GM21786 (cell line): ENCODE measurements at regions not wholly inside any gene's neighbourhood (a gene's known extent, or its start where the extent isn't known, plus 50 kb on each side); places are given as distances from the start of the nearest gene placed in this dataset.

Experiments used
- ATAC-seq: cut with Tn5 transposase; IDR thresholded peaks from one replicate; pipeline ENCODE4 v1.9.1; 2021; ENCODE audit not compliant: unreplicated experiment

DNA sequence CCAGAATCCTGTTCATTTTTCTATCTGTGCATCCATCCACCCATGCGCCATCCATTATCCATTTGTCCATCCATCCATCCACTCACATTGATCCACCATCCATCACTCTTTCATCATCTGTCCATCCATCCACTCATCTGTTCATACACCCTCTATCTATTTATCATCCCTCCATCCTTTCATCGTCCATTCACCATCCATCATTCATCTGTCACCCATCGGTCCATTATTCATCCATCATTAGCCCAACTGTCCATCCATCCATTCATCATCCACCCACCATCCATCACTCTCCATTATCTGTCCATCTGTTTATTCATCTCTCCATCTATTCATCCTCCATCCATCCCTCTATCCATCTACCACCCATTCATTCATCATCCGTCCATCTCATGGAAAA lies 125.7 kb upstream of the TMPRSS2 start:
- no peak for ATAC-seq

DNA sequence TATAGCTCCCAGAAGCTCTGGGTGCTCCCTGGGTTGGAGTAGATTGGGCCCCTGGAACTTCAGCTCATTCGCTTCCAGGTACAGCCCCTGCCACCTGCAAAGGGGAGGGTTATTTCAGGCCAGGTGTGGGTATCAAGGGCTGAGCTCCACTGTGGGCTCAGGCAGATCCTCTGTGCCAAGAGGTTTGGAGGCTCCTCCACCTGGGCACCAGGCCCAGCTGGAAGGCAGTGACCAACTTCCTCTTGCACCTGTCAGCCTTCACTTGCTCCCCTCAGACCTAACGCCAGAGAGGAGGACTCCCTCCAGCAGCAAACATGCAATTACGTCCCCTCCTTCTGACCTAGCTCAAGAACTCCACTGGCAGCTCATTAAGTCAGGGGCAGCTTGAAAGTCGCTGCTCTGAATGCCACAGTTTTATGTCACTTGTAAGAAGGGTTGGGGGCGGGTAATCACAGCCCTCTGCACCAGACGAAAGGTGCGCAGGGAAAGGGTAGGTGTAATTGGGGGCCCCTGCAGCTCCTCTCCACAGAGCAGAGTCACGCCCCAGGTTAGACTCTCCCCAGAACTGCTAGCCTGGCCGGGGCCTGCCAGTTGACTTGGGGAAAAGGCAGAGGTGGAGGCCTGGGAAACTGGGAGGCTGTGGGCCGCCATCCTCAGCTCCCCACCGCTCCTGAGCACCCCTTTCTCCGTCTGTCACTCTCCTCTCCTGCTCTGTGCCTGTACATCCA lies 125.0 kb upstream of the TMPRSS2 start:
- ATAC-seq: no peak

- ATAC-seq: no peak
These were observed 123.9 kb upstream of the TMPRSS2 start for GRCh38 chr21:41631564-41632461.

DNA sequence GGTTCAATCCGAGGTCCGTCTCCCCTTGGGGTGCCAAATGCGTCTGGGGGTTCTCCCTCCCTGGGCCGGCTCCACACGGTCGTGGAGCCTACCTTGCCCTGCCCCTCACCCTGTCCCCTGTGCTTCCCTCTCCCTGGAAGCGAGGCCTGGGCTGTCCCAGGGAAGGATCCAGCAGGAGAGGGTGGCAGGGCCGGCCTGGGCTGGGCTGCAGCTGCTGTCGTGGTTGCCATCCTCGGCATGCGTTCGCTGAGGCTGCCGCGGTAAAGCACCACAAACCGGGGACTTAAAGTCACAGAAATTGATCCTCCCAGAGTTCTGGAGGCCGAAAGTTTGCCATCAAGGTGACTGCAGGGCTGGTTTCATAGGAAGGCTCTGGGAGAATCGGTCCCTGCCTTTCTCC lies 123.0 kb upstream of the TMPRSS2 start:
- no peak for ATAC-seq

DNA sequence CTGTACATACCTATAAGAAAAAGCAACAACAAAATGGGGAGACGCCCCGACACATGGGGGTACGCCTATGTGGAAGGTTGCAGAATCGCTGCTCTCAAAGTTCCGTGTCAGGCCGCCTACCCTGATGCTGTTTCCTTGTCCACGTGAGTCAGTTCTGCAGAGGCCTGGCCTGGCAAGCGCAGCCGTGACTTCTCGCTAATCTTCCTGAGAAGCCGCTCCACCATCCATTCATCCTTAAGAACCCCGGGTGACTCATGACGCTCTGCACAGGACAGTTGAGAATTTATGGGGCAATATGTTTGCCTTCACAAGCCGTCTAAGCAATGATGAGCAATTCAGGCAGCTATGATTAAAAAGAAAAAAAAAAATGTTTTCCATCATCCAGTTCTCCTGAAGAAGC lies 122.3 kb upstream of the TMPRSS2 start:
- no peak for ATAC-seq

- no peak for ATAC-seq
These were observed 120.3 kb upstream of the TMPRSS2 start for GRCh38 chr21:41628256-41628655.

DNA sequence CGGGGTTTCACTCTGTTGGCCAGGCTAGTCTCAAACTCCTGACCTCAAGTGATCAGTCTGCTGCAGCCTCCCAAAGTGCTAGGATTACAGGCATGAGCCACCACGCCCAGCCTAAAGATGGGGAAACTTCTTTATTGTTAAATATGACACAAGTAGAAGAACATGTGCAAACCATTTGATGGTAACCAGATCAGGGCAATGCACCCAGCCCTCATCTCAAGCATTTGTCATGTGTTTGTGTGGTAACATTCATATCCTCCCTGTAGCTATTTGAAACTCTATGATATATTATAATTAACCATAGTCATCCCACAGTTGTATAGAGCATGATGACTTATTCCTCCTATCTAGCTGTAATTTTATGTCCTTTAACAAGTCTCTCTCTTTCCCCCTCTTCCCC lies 119.5 kb upstream of the TMPRSS2 start:
- no peak for ATAC-seq

- no peak for ATAC-seq
These were observed 118.1 kb upstream of the TMPRSS2 start for GRCh38 chr21:41626021-41626420.

DNA sequence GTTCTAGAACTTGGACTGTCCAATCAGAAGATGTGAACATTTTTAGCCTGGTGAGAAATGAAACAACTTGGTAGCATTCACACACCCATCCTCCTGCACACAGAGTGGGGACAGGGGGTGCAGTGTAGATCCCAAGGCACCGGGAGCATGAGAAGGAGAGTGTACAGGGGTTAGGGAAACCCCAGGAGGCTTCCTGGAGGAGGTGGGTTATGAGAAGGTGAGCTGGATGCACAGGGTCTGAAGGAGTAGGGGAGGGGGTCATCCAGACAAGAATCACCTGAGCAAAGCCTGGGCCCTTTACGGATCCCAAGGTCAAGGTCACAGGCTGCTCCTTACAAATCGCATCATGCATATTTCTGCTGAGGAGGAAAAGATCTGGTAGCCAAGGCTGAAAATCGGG lies 117.5 kb upstream of the TMPRSS2 start:
- ATAC-seq: no peak

GRCh38 chr21:41624674-41625310 lies 116.8 kb upstream of the TMPRSS2 start:
- no peak for ATAC-seq

DNA sequence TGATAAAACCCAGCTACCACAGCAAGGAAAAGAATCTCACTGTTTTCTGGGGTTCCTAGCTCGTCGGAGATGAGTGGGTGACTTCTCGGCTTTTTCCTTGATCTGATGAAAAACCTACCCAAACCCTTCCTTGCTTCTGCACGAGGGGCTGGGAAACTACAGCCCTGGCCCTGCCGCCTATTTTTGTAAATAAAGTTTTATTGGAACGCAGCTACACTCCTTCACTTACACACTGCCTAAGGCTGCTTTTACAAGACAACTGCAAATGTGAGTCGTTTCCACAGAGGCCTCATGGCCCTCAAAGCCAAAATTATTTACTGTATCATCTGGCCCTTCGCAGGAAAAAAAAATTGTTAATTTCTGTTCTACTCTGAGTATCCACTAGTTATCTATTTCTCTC lies 116.0 kb upstream of the TMPRSS2 start:
- ATAC-seq: no peak

DNA sequence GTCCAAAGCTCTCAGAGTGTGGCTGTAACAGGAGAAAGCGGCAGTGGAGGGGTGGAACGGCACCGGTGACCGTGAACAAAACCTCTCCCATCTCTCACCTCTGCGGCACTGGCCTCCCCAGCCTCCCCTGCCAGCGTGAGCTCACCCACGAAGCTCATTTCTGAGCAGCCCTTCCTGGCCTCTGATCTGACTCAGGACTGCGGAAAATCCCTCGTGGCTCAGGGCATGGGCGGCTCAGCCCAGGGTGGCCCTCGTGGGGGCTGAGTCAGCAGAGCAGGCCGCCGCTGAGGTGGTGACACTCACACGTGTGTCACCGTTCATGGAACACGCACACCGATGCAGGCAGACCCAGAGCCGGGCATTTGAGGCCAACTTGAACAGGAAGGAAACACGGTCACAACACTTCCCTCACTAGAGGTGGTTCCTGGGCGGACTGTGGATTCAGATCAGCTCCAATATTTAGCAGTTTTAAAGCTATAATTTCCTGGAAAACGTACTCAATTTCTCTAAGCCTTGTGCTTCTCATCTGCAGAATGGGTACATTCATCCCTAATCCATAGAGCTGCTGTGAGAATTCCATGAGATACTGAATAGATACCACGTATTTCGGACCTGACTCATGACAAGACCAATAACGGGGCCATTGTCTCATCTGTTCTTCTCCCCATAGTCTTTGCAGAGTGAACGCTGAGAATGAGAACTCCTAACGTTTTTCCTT lies 115.0 kb upstream of the TMPRSS2 start:
- no peak for ATAC-seq

- no peak for ATAC-seq
These were observed 114.2 kb upstream of the TMPRSS2 start for GRCh38 chr21:41622201-41622600.

DNA sequence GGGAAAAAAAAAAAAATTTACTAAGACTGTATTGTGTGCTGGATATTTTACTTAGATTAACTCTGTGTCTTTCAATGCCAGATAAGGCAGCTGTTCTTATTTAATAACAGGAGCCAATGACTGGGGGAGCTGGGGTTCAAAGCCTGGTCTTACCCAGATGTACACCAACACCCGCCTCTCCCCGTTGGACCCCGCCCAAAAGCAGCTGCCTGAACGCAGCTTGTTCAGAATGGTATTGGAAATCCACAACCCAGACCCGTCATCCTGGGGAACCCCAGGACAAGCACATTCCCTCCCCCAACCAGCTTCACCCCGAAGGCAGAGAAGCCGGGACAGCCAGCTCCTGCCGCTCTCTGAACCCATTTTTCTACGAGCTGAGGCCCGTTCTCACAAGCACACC lies 113.6 kb upstream of the TMPRSS2 start:
- no peak for ATAC-seq

DNA sequence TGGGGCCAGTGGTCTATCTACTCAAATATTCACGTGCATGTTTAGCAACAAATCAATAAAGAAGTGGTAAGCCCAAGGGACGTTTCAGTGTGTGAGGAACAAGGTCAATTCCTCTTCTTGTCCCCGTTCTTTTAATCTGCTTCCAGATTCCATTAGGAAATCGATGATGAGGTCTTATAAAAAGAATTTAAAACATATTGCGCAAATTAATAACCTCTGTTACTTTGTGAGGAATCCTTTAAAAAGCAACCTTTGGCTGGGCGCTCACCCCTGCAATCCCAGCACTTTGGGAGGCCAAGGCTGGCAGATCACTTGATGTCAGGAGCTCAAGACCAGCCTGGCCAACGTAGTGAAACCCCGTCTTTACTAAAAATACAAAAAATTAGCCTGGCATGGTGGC lies 113.0 kb upstream of the TMPRSS2 start:
- ATAC-seq: no peak

DNA sequence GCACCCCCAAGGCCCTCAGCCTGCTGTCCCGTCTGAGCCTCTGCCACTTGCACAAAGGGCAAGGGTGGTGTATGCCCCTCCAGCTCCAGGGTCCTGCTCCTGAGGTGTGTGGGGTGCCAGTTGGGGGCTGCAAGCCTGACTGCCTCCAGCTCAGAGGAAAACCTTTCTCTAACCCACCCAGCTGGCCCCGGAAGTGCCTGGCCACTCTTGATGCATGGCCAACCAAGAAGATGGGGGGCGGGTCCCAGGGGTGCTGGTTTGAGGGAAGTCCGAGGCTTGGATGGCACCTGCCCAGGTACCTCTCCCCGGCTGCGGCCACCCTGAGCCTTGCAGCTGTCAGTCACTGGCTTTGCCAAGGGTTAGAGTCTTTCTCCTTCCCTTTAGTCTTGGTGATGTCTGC lies 112.6 kb upstream of the TMPRSS2 start:
- no peak for ATAC-seq

DNA sequence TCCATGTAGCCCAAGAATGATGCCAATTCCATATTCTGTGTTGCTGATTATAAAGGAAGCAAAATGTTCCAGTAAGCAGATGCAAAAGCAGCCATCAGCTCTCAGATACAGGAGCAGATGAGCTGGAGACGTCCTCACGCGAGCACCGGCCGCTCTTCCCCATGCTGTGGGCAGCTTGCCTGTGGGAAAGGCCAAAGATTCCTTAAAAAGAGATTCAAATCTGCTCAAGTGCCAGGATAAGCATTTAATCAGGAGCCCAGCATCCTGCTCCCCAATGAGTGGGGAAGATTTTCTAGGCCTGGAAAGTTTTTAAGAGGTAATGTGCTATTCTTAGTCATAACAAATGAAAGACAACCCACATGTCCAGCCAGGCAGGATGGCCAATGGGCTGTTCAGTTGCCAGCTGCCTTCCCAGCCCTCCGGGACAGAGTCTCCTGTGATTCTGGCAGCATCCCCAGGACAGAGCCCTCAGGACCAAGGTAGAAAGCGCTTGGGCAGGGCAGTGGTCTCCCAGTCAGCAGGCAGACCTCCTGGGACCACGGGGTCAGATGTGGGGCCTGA lies 108.2 kb upstream of the TMPRSS2 start:
- no peak for ATAC-seq

- no peak for ATAC-seq
These were observed 107.7 kb upstream of the TMPRSS2 start for GRCh38 chr21:41615613-41616012.

DNA sequence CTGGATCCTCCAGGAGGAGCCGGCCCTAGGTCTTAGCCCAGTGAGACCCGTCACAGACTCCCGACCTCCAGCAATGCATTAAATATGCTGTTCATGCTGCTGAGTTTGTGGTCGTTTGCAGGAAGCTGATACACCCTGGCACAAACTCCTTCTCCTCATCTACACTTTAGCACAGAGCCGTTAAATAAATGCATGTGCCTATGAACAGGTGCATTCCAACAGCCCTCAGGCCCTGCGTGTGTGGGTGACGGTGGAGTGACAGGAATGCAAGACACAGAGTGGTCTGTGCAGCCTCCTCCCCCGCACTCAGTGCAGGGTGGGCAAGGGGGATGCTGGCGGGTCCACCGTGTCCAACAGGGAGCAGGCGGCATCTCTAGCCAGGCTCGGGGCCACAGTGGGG lies 106.6 kb upstream of the TMPRSS2 start:
- ATAC-seq: no peak

DNA sequence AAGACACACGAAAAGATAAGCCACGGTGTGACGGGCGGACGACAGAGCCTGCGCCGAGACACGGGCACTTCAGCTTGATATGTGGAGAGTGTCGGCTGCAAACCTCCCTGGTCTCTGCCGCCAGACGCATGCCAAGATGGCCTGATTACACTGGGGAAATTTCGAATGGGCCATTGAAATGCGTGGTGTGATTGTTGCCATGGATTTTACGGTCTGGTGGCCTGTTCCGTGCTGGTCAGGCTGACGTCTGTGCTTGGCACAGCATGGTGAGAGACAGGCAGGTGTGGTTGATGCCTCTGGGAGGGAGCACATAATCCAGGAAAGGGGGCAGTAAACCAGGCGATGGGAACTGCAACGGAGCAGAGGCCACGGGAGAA lies 105.6 kb upstream of the TMPRSS2 start:
- no peak for ATAC-seq
